GM10248 (cell line): ENCODE measurements at regions not wholly inside any gene's neighbourhood (a gene's known extent, or its start where the extent isn't known, plus 50 kb on each side); places are given as distances from the start of the nearest gene placed in this dataset.

ENCODE experiments used
- CTCF ChIA-PET: fragments of 300-600 bp; sonication (Branson Sonifier 250); formaldehyde crosslinking; extraction: SDS; loops from one replicate; lab custom pipeline; 2021; ENCODE audit warnings: antibody characterized with exemption; lab: Yijun Ruan, JAX
- POLR2A ChIA-PET: fragments of 350-650 bp; sonication (Branson Sonifier 250); formaldehyde crosslinking; extraction: SDS; loops from one replicate; lab custom pipeline; 2020; ENCODE audit warnings: antibody characterized with exemption; lab: Yijun Ruan, JAX
- DNase-seq: peaks from one replicate; pipeline ENCODE4 v3.0.0; 2012; ENCODE audit errors: extremely low spot score
- CTCF ChIP-seq: IDR thresholded peaks from 2 replicates; pipeline ENCODE4 v1.5.1; 2012; ENCODE audit warnings: mild to moderate bottlenecking, low read depth; ENCODE audit errors: extremely low read depth, missing control alignments, control extremely low read depth

- POLR2A ChIA-PET: no interaction called here
- CTCF ChIA-PET: no interaction called here
- TF ChIP-seq CTCF: no peak
- DNase-seq: no peak
Measured at GRCh38 chrX:10833299-10834169, 213.1 kb upstream of the MID1 start.

DNA sequence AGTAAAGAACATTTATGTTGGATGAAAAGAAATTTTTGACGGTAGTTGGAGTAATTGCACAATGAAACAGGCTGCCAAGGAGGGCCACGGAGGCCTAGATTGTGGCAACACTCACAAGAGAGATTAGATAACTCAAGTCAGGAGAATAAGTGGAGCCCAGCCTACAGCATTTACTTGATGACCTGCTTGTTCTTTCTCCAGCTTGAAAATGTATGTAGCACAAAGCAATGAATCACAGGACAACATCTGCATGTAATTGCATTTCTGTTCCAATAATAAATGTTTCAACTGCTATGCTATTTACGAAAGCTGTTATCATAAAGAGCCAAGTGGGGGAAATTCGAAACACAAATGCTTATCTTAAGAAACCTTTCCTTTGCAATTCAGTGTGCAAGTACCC lies 221.2 kb upstream of the MID1 start:
- DNase-seq: no peak
- ChIA-PET CTCF (no interaction called here), POLR2A (no interaction called here)
- TF ChIP-seq CTCF: no peak

DNA sequence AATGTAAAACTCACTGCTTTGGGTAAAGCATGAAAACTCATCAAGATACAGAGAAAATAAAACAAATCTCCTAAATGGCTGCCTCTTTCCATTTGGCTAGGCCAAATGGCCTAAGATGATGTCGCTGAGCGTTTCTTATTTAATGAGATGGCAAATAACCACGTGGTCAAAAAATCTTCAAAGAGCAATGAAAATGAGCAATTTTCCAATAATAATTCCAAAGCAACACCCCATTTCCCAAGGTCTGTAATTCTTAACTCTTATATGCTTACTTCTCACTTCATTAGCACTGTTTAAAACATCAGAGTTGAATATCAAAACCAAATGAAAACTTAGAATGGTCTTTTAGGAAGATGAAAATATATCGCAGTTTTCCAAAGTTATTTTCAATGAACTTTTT lies 222.3 kb upstream of the MID1 start:
- ChIA-PET CTCF (no interaction called here), POLR2A (no interaction called here)
- no peak for TF ChIP-seq CTCF
- DNase-seq: no peak

DNA sequence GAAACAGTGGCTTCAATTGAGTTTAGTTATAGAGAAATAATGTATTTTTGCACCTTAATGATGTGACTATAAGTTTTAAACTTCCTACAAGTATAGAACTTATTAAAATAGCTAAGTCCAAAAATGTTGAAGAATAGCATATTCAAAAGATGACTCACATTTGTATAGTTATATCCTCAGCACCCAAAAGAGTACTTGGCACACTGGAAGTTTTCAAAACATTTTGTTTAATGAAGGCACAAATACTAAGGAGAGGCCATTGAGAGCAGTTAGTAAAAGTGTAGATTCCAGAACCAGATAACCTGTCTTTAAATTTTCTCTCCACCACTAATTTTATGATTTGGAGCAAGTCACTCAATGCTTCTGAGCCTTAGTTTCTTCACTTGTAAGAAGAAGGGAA lies 226.9 kb upstream of the MID1 start:
- DNase-seq: no peak
- ChIA-PET CTCF (no interaction called here), POLR2A (no interaction called here)
- no peak for TF ChIP-seq CTCF

GRCh38 chrX:10851809-10852208 lies 231.4 kb upstream of the MID1 start:
- DNase-seq: no peak
- CTCF ChIA-PET: no interaction called here
- TF ChIP-seq CTCF: no peak
- POLR2A ChIA-PET: no interaction called here

DNA sequence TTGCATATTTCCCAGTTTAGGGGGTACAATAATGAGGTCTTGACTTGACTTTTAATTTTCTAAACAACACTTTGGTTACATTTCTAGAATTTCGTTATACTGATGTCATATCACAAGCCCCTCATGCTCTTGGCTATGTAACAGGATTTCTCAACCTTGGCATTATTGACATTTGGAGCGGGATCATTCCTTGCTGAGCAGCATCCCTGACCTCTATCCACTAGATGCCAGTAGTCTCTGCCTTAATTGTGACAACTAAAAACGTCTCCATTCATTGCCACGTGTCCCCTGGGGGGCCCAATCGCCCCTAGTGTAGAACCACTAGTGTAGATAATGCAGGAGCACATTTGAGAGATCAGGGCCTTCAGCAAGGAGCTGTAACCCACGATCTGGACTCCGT lies 234.2 kb upstream of the MID1 start:
- ChIA-PET POLR2A (no interaction called here), CTCF (no interaction called here)
- TF ChIP-seq CTCF: no peak
- DNase-seq: no peak
